HG02981 (cell line): ENCODE measurements at regions not wholly inside any gene's neighbourhood (a gene's known extent, or its start where the extent isn't known, plus 50 kb on each side); places are given as distances from the start of the nearest gene placed in this dataset.
"Not testable (repeated sequence)": the region's sequence is repeated elsewhere in the genome, so short reads cannot be mapped to it uniquely, and the experiment has no call there.

Experiments used
- ATAC-seq: cut with Tn5 transposase; IDR thresholded peaks from one replicate; pipeline ENCODE4 v1.9.1; 2021; ENCODE audit warnings: mild to moderate bottlenecking, moderate library complexity; ENCODE audit not compliant: unreplicated experiment

DNA sequence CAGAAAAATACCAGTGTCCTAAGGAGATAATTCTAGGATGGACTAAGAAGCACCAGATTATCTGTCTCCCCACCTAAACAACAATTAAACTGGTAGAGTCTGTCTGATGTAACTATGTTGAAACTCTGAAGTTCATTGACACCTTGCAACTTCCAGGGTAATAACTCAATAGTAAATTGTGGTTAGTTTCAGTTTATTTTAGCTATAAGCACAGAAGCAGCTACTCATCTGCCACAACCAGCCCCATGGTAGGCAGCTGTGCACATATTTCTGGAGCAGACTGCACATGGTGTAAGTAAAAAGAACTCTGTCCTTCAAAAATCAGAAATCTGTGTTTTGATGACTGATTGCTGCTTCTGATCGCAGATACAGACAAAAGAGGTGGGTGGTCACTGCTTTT, 852.1 kb downstream of the CDH11 start:
- ATAC-seq = no peak

DNA sequence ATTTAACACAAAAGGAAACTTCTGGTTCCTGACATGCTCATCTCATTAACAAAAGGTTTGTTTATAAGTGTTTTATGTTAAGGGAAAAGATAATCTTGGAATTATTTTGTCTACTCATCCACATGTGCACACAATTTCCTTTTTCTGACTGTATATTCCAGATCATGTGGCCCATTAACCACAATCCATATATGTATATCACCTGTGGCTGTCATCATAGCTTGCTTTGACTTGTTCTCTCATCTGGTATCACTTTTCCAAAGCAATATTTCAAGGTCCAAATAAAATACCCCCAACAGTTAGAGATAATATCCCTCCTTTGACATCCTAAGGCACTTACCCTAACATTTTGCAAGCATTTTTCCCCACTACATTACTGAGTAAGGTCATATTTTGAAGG, 856.1 kb downstream of the CDH11 start:
- no peak for ATAC-seq

DNA sequence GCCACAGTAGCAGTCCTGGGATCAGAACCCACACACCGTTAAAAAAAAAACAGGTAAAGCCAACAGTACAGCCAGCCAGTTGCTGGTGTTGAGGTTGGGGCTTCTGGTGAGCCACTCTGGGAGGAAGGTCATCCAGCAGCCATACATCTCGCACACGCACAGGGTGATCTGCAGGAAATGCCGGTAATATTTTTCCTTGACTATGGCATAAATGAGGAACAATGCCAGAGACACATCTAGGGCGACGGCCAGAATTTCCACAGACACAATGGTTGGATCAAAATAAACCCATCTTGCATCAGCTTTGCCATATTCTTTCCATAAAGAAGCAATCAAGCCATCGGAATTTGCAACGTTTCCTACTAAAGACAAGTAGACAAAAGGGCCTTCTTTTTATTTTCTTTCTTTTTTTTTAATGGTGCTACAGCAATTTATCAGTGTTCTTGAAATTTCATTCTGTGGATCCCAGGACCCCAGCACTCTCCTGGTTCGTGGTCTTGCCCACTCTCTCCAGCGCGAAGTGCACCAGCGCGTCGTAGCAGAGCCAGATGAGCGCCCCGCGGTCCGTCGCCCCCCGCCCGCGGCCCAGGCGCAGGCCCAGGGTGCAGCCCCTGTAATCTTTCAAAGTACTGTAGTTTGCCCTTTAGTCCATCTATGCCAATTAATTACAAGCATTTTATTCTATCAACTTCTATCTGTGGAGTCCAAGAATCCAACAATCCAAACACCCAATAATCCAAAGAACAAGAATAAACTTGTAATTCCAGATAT, 861.0 kb downstream of the CDH11 start:
- not testable (repeated sequence) for ATAC-seq

DNA sequence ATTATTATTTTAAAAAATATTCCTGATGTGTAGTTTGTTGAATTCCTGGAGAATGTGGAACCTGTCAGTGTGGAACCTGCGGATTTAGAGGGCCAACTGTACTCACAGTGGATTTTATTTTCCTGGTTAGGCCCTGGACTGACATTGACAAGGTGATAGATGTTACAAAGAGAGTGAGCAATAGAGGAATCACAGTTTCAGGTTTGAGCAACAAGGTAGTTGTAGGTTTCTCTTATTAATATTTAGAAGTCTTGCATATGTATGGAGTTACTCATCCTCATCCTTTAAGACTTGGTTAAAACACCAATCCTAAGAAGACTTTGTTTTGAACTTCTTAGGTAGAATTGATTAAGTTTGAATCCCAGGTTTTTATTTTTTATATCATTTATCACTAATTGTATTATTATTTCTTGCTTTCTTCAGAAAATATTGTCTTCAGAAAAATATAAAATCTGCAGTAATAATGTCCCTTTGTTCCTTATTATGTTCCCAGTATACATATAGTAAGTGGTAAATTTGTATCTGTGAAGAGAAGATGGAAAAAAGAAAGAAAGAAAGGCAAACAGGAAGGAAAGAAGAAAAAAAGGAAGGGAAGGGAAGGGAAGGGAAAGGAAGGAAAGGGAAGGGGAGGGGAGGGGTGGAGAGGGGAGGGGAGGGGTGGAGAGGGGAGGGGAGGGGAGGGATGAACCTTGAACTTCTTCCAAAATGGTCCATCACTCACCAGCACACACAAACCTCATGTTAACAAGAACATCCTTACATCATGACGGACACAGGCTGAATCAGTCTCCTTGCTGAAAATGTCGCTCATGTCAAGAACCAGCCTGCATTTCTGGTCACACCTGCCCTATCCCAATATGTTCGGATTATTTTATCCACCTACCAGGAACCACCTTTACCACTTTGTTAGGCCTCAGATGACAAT, 867.2 kb downstream of the CDH11 start:
- no peak for ATAC-seq

DNA sequence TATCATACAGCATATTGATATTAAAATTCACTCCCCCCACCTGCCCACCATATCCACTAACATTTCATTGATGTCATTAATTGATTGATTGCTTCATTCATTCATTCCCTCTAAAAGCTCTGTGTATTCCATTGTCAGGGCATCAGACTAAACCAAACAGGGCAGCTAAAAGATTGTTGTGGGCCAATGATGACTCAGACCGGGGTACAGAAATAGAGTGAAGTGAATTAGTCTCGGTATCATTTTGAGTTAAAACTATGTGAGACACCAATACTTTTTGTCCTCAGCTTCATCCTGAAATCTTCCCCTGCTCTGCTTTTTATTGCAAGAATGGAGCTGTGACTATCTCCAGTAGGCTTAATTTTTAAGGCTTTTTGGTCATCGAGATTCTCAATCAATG, 868.3 kb downstream of the CDH11 start:
- no peak for ATAC-seq

DNA sequence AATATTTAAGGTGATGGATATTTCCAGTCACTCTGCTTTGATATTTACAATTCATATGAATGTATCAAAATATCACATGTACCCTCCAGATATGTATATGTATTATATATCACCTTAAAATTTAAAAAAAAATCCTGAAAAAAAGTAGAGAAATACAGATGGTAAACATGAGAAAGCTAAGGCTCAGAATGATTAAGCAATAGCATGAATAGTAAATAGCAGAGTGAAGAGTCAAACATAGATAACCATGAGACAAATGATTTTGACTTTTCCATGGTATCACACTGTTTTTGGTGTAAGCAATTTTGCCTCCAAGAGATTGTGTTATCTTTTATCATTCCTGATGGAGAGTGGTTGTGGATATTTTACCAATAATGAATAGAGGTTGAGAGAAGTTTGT, 868.8 kb downstream of the CDH11 start:
- no peak for ATAC-seq

DNA sequence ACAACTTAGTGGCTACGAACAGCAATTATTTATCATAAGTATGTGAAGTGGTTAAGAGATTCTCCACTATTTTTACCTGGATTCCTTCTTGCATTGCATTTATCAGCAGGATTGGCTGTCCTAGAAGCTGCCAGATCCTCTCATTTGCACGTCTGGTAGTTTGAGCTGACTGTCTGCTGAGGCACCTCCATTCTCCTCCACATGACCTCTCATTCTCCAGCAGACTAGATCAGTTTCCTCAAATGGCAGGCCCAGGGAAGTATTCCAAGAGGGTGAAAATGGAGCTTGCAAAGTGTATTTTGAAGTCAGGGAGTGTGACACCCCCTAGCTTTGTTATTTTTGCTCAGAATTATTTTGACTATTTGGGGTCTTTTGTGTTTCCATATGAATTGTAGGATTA, 870.1 kb downstream of the CDH11 start:
- no peak for ATAC-seq

DNA sequence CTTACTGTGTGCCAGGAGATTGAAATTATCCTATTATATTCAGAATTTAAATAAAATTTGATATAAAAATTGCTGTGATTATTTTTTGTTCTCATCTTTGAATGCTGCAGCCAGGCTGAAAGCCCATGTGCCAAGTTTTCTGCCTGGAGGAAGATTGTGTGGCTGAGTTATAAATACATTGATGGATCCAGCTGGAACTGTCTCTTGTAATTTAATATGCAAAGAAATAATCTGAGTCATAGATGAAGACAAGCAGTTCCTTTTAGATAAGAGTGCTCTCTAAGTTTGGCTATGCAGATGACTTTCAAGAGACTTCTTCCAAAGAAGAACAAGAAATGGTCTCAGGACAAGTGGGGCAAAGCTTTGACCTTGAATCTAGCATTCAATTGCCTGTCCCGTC, 871.0 kb downstream of the CDH11 start:
- ATAC-seq = no peak

DNA sequence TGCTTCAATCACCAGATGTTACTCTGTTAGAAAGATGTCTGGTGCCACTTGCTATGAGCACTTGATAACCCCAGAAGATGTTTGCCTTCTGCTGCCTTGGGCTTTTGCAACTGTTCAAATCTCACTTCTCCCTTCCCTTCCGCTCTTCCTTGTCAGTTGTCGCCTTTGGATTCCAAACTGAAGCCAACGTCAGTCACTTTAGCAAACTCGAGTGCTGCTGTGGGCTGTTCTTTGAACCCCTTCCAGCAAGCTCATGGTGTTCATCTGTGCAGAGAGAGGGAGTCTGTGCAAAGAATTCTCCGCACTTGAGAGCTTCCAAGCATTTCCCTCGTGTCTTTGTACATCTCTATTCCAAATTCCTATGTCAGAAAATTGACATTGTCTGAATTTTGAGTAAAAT, 879.4 kb downstream of the CDH11 start:
- no peak for ATAC-seq

DNA sequence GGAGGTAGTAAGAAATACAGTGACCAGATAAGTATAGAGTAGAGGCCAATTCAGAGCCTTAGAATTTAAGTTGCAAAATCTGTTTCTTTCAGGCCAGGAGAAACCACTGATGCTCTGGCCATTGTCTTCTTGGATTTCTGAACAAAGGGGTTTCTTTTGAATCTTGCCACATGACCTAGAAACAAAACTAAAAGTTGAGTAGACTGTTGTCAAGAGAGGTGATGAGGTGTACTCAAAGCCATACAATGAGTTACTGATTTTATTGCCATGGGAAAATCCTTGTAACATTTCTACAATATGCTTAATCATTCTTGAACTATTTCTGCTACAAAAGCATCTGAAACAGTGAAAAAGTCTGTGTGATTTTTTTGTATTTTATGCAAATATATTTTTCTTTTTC, 881.3 kb downstream of the CDH11 start:
- no peak for ATAC-seq

DNA sequence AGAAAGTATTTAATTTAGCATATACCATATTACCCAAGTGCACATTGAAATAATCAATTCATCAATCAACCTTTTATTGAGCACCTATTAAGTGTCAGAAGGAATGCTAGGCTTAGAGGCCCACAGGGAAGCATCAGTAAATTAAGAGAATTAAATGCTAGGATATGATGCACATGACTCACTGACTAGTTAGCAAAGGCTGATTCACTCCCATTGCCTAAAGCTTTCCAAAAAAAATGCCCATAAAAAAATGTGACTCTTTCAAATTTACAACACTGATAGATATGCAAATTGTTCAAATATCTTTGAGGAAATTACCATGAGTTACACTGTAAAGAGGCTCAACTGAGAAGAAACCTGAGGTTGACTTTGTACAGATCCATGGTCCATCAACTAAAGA, 883.3 kb downstream of the CDH11 start:
- ATAC-seq = no peak

DNA sequence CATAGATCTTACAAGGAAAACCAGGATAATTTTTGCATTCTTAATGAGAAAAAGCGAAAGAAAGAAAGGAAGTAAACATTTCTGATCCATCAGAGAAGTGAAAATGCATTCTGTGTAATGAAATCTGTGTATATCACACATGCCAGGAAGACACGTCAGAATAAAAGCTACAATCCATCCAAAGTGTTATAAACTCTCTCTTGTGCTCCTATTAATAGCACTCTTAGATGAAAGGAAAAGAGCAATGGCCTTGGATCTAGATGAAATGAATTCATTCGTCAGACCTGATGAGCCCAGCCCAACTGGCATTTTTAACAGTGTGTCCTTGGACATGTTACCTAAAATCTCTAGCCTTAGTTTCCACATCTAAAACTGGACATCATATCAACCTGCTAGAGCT, 885.5 kb downstream of the CDH11 start:
- no peak for ATAC-seq

DNA sequence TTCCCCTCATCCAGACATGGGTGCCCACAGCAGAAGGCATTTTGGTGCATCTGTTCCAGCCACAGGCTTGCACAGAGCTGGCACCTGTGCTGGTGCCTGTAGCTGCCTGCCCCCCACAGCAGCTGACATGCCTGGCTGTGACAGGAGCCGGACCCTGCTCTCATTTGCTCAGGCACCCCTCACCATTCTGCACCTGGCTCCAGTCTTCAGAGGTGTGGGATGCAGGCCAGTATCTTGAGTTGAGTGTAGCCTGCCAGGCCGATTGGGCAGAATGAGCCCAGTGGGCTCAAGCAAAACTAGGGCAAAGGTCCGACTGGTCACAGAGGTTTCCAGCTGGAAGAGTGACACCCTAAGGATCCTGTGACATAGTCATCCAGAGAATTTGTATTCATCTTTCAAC, 887.7 kb downstream of the CDH11 start:
- ATAC-seq = no peak

DNA sequence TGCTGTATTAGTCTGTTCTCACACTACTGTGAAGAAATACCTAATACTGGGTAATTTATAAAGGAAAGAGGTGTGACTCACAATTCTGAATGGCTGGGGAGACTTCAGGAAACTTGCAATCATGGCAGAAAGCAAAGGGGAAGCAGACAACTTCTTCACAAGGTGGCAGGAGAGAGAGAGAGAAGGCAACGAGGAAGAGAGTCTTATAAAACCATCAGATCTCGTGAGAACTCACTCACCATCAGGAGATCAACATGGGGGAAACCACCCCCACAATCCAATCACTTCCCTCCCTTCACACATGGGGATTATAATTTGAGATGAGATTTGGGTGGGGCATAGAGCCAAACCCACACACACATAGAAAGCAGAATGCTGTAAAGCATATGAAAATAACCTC, 896.2 kb downstream of the CDH11 start:
- no peak for ATAC-seq

DNA sequence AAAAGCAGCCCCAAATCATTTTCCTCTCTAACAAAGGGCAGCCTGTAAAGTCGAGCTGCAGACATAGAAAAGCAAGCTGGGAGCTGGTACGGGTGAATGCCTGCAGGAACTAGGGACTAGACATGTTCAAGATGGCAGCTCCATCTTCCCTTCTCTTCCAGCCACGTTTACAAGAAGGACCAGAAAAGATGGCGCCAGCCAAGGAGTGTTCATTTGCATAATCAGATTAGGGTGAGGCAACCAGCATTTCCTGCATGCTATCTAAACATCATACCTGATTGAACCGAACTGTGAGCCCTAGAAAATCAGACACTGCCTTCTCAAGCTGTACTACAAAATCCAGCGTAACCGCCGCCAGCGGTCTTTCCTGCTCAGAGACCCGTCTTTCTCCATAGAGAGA, 896.8 kb downstream of the CDH11 start:
- no peak for ATAC-seq

DNA sequence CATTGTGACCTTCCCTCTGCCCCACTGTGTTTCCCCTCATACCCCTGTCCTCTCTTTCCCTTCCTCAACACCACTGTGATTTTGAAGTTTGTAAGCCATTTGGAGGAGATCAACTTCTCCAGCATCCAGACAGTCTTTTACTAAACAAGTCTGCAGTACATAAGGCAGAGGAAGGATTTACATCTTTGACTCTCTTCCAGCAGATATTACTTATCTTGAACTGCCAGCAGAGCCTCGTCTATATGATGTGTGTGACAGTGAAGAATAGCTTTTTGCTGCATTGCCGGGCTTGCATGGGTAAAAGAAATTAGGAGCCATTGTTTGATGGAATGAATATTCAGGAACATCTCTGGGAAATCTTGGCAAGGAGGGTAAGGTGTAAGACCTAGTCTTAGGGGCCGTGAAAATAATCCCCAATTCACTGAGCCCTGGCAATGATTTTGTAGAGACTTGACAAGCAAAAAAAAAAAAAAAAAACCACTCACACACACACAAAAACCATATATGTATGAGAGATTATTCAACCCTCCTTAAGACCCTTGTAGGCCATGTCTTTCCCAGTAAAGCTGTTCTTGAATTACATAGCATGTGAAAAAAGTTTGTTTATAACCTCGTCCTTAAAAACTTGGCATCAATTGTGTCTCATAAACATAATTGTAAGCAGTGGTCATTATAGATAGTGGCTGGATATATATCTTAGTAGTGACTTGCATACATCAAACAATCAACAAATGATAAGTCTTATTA, 903.9 kb downstream of the CDH11 start:
- no peak for ATAC-seq

DNA sequence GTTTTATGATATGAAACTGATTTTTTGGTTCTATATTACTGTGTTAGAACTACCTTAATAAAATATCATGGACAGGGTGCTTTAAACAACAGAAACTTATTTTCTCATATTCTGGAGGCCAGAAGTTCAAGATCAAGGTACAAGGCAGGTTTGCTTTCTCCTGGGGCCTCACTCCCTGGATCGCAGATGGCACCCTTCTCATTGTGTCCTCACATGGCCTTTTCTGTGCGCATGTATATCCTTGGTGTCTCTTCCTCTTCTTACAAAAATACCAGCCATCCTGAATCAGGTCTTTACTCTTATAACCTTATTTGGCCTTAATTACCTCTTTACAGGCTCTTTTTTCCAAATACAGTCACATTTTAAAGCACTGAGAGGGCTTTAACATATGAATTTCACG, 906.1 kb downstream of the CDH11 start:
- ATAC-seq = no peak

DNA sequence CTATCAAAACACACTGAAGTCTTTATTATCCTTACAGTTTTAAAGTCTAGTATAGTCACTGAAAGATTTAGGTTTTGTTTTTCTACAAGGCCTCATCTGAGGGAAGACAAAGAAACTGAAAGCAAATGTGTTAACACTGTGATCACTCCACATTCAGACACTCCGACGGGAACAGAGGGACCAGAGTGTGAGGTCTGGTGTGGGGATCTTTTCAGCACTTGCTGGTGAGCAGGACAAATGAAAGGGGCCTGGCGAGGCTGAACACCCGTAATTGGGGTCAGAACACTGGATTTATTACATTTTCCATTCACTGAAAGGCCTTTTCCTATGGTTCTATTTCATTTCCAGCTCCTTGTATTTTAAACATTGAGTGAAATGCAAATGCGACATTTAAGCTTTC, 910.5 kb downstream of the CDH11 start:
- no peak for ATAC-seq

DNA sequence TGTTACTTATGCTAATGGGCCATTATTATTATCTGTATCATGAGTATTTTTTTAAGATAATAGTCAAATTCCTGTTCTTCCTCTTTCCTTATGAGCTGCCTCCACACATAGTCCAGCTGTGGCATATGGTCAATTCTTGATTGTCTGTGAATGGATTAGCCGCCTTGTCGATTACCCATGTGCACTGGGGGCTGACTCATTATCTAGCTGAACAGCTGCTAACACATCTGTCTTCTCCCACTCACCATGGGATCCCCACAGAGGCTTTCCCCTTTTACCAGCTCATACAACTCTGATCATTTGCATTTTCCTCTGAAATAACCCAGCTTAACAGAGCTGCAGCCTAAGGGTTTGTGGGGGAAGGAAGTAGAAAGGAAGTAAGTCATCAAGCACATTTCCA, 915.0 kb downstream of the CDH11 start:
- no peak for ATAC-seq

DNA sequence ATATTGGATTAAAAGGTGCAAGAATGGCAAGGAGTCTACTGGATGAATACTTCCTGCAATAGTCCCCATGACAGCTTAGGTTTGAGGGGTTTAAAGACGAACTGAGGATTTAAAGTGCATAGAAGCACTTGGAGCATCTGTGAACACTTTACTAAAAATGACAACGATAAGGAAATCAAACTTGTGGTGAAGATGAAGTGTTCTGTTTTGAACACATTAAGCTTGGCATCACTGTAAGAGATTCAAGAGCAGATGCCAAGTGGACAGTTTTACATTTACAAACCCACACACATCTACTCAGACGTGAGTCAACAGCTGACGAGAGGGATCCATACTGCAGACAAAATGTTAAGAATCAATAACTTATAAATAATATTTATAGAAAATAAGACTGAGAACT, 918.7 kb downstream of the CDH11 start:
- ATAC-seq = no peak

DNA sequence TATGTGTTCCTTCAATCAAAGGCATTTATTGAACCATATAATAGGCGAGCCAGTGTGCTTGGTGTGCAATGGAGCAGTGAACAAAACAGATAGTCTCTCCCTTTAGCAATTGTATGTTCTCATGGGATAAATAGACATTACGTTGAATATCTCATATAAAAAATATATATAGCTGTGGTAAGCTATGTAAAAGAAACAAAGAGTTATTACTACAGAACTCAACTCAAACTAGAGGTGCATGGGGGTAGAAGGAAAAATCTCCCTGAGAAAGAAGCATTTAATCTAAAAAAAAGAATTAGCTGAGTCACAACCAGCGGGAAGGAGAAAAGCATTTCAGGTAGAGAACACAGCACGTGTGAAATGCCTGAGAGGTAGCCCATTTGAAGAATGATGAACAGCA, 919.3 kb downstream of the CDH11 start:
- no peak for ATAC-seq

DNA sequence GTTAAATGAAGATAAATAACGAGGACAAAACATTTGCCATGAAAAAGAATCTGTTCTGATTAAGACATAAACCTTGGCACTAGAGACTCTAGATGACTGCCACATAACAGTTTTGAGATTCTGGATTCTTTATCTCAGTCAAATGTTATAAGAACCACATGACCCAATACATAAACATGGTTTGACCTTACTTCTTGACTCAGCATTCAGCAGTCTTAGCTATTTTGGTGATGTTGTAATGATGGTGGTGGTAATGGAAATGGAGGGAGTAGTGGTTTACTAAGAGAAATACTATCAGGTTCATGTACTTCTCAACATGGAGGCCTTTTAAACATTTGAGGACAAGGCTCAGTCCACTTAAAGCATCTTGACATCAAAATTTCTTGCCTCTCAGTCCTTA, 925.4 kb downstream of the CDH11 start:
- ATAC-seq = no peak
